ENCODE measurements at regions not wholly inside any gene's neighbourhood (a gene's known extent, or its start where the extent isn't known, plus 50 kb on each side); places are given as distances from the start of the nearest gene placed in this dataset.

DNA sequence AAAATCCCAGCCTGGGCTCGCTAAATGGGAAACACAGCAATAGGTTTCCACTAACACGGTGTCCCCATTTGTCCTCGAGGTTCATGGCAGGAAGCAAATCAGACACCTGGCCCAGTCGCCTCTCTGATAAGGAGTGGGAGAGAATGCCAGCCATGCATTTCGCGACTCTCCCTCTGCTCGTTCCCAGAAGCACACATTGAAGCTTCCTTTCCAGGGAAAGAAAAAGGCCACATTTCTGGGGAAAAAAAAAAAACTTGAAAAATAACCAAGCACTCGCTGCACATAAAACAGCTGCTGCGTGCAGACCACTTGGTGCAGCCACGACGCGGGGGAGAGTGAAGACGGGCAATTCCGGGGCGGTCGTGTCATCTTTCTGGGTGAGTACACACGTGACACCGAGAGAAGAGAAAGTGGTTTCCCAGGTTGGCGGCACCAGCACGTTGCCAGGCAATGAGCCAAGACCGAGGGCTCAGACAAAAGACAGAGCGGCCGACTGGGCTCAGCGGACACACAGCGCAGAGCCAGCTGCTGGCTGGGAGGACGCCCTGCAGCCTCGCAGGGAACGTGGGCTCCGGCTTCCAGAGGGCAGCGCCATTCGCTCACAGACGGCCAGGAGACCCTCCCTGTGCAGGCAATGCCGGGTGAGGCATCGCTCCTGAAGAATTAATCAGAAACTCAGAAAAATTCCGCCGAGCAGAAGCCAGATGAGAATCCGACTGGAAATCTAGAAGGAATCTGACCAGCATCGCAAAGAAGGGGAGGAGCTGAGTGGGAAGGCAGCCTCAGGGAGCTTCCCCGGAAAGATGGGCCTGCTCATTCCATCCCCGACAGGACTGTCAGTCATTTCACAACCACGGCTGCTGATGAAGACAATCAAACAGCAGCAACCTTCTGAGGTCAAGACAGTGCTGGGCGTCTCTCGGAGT lies 83.2 kb upstream of the IRS2 start:
- TF ChIP-seq EP300 (IDR thresholded peaks at IDR 0.05) (no peak), POLR2A (IDR thresholded peaks at IDR 0.05; ENCODE audit: low read depth) (no peak), POLR2AphosphoS5 (IDR thresholded peaks at IDR 0.05) (peak; percentile 24 to 43)
- TF ChIP-seq, protein P1, sequence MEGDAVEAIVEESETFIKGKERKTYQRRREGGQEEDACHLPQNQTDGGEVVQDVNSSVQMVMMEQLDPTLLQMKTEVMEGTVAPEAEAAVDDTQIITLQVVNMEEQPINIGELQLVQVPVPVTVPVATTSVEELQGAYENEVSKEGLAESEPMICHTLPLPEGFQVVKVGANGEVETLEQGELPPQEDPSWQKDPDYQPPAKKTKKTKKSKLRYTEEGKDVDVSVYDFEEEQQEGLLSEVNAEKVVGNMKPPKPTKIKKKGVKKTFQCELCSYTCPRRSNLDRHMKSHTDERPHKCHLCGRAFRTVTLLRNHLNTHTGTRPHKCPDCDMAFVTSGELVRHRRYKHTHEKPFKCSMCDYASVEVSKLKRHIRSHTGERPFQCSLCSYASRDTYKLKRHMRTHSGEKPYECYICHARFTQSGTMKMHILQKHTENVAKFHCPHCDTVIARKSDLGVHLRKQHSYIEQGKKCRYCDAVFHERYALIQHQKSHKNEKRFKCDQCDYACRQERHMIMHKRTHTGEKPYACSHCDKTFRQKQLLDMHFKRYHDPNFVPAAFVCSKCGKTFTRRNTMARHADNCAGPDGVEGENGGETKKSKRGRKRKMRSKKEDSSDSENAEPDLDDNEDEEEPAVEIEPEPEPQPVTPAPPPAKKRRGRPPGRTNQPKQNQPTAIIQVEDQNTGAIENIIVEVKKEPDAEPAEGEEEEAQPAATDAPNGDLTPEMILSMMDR (IDR thresholded peaks at IDR 0.05), result peak; percentile 22 to 49 (median 31)
